ENCODE measurements at regions not wholly inside any gene's neighbourhood (a gene's known extent, or its start where the extent isn't known, plus 50 kb on each side); places are given as distances from the start of the nearest gene placed in this dataset.
A peak's percentile ranks its signal among the peaks of the same experiment; 100 is the strongest.
"Not testable (repeated sequence)": the region's sequence is repeated elsewhere in the genome, so short reads cannot be mapped to it uniquely, and the experiment has no call there.

- no peak overlapping the region for H2AFZ ChIP-seq (ENCODE audit: low read length)
- no peak overlapping the region for H3K4me2 ChIP-seq (ENCODE audit: low read depth, low read length, poor library complexity, severe bottlenecking)
- H3K4me3 ChIP-seq (ENCODE audit: low read length), result no peak overlapping the region
- no peak overlapping the region for H3K27ac ChIP-seq (ENCODE audit: low read length)
- H3K27me3 ChIP-seq (ENCODE audit: low read length), result no peaks in the 10 kb centered on the region
- no peaks in the 10 kb centered on the region for H3K9me2 ChIP-seq (replicated peaks; ENCODE audit: insufficient read depth, low read length)
- H3K36me3 ChIP-seq (ENCODE audit: insufficient read depth, low read length), result no peaks in the 10 kb centered on the region
- DNase-seq, result no peak
- H3K79me2 ChIP-seq (ENCODE audit: low read length), result no peaks in the 10 kb centered on the region
- H3K9me3 ChIP-seq (ENCODE audit: low read length), result no peaks in the 10 kb centered on the region
- H3K9ac ChIP-seq (ENCODE audit: low read length), result no peak overlapping the region
- no peaks in the 10 kb centered on the region for H4K20me1 ChIP-seq (ENCODE audit: insufficient read depth, low read depth, low read length)
- peaks cover 9% of the 10 kb centered on the region for H3K4me1 ChIP-seq (ENCODE audit: low read length)
These were observed 276.7 kb upstream of the ECI2 start for GRCh38 chr6:4412077-4412476.

GRCh38 chr6:4407710-4408109, 272.3 kb upstream of the ECI2 start:
- not testable (repeated sequence) for H3K4me3 ChIP-seq (ENCODE audit: low read length); H3K27me3 ChIP-seq (ENCODE audit: low read length); H3K9me2 ChIP-seq (replicated peaks; ENCODE audit: insufficient read depth, low read length); H3K9ac ChIP-seq (ENCODE audit: low read length); H3K9me3 ChIP-seq (ENCODE audit: low read length); H3K27ac ChIP-seq (ENCODE audit: low read length); H3K4me2 ChIP-seq (ENCODE audit: low read depth, low read length, poor library complexity, severe bottlenecking); H3K36me3 ChIP-seq (ENCODE audit: insufficient read depth, low read length); H4K20me1 ChIP-seq (ENCODE audit: insufficient read depth, low read depth, low read length); H3K79me2 ChIP-seq (ENCODE audit: low read length); H2AFZ ChIP-seq (ENCODE audit: low read length)
- H3K4me1 ChIP-seq (ENCODE audit: low read length), result peaks cover 13% of the 10 kb centered on the region
- DNase-seq, result peak; percentile 80

GRCh38 chr6:4405621-4406212, 270.3 kb upstream of the ECI2 start:
- Histone ChIP-seq H4K20me1 (ENCODE audit: insufficient read depth, low read depth, low read length) (no peaks in the 10 kb centered on the region), H3K4me2 (ENCODE audit: low read depth, low read length, poor library complexity, severe bottlenecking) (no peak overlapping the region), H3K9ac (ENCODE audit: low read length) (no peak overlapping the region), H3K9me3 (ENCODE audit: low read length) (no peaks in the 10 kb centered on the region), H2AFZ (ENCODE audit: low read length) (no peak overlapping the region), H3K79me2 (ENCODE audit: low read length) (no peaks in the 10 kb centered on the region), H3K4me3 (ENCODE audit: low read length) (no peak overlapping the region), H3K4me1 (ENCODE audit: low read length) (peaks cover 13% of the 10 kb centered on the region), H3K27ac (ENCODE audit: low read length) (no peak overlapping the region), H3K36me3 (ENCODE audit: insufficient read depth, low read length) (no peaks in the 10 kb centered on the region), H3K27me3 (ENCODE audit: low read length) (no peaks in the 10 kb centered on the region), H3K9me2 (replicated peaks; ENCODE audit: insufficient read depth, low read length) (no peaks in the 10 kb centered on the region)
- DNase-seq, result no peak

GRCh38 chr6:4404415-4404814, 269.0 kb upstream of the ECI2 start:
- H3K4me3 ChIP-seq (ENCODE audit: low read length), result no peak overlapping the region
- no peaks in the 10 kb centered on the region for H3K9me2 ChIP-seq (replicated peaks; ENCODE audit: insufficient read depth, low read length)
- no peak overlapping the region for H3K27ac ChIP-seq (ENCODE audit: low read length)
- no peaks in the 10 kb centered on the region for H3K79me2 ChIP-seq (ENCODE audit: low read length)
- H4K20me1 ChIP-seq (ENCODE audit: insufficient read depth, low read depth, low read length), result no peaks in the 10 kb centered on the region
- H3K4me2 ChIP-seq (ENCODE audit: low read depth, low read length, poor library complexity, severe bottlenecking), result no peak overlapping the region
- no peak overlapping the region for H3K9ac ChIP-seq (ENCODE audit: low read length)
- no peak overlapping the region for H2AFZ ChIP-seq (ENCODE audit: low read length)
- no peak for DNase-seq
- no peaks in the 10 kb centered on the region for H3K9me3 ChIP-seq (ENCODE audit: low read length)
- peaks cover 13% of the 10 kb centered on the region for H3K4me1 ChIP-seq (ENCODE audit: low read length)
- H3K27me3 ChIP-seq (ENCODE audit: low read length), result no peaks in the 10 kb centered on the region
- no peaks in the 10 kb centered on the region for H3K36me3 ChIP-seq (ENCODE audit: insufficient read depth, low read length)

GRCh38 chr6:4403828-4404227, 268.5 kb upstream of the ECI2 start:
- Histone ChIP-seq H2AFZ (ENCODE audit: low read length) (no peak overlapping the region), H3K27ac (ENCODE audit: low read length) (no peak overlapping the region), H3K9me2 (replicated peaks; ENCODE audit: insufficient read depth, low read length) (no peaks in the 10 kb centered on the region), H4K20me1 (ENCODE audit: insufficient read depth, low read depth, low read length) (no peaks in the 10 kb centered on the region), H3K4me2 (ENCODE audit: low read depth, low read length, poor library complexity, severe bottlenecking) (no peak overlapping the region), H3K36me3 (ENCODE audit: insufficient read depth, low read length) (no peaks in the 10 kb centered on the region), H3K4me1 (ENCODE audit: low read length) (peaks cover 13% of the 10 kb centered on the region), H3K79me2 (ENCODE audit: low read length) (no peaks in the 10 kb centered on the region), H3K4me3 (ENCODE audit: low read length) (no peak overlapping the region), H3K9me3 (ENCODE audit: low read length) (no peaks in the 10 kb centered on the region), H3K27me3 (ENCODE audit: low read length) (no peaks in the 10 kb centered on the region), H3K9ac (ENCODE audit: low read length) (no peak overlapping the region)
- no peak for DNase-seq

GRCh38 chr6:4403023-4403752, 267.8 kb upstream of the ECI2 start:
- Histone ChIP-seq H3K4me2 (ENCODE audit: low read depth, low read length, poor library complexity, severe bottlenecking) (no peak overlapping the region), H3K9ac (ENCODE audit: low read length) (no peak overlapping the region), H3K4me3 (ENCODE audit: low read length) (no peak overlapping the region), H3K27me3 (ENCODE audit: low read length) (no peaks in the 10 kb centered on the region), H3K4me1 (ENCODE audit: low read length) (peaks cover 13% of the 10 kb centered on the region), H3K36me3 (ENCODE audit: insufficient read depth, low read length) (no peaks in the 10 kb centered on the region), H2AFZ (ENCODE audit: low read length) (no peak overlapping the region), H3K79me2 (ENCODE audit: low read length) (no peaks in the 10 kb centered on the region), H3K9me3 (ENCODE audit: low read length) (no peaks in the 10 kb centered on the region), H3K27ac (ENCODE audit: low read length) (no peak overlapping the region), H4K20me1 (ENCODE audit: insufficient read depth, low read depth, low read length) (no peaks in the 10 kb centered on the region), H3K9me2 (replicated peaks; ENCODE audit: insufficient read depth, low read length) (no peaks in the 10 kb centered on the region)
- DNase-seq, result no peak

GRCh38 chr6:4402477-4402976, 267.2 kb upstream of the ECI2 start:
- Histone ChIP-seq H3K9ac (ENCODE audit: low read length) (no peak overlapping the region), H3K4me1 (ENCODE audit: low read length) (peaks cover 8% of the 10 kb centered on the region), H3K4me3 (ENCODE audit: low read length) (no peak overlapping the region), H4K20me1 (ENCODE audit: insufficient read depth, low read depth, low read length) (no peaks in the 10 kb centered on the region), H3K9me2 (replicated peaks; ENCODE audit: insufficient read depth, low read length) (no peaks in the 10 kb centered on the region), H3K27ac (ENCODE audit: low read length) (no peak overlapping the region), H3K4me2 (ENCODE audit: low read depth, low read length, poor library complexity, severe bottlenecking) (no peak overlapping the region), H3K36me3 (ENCODE audit: insufficient read depth, low read length) (no peaks in the 10 kb centered on the region), H3K79me2 (ENCODE audit: low read length) (no peaks in the 10 kb centered on the region), H3K9me3 (ENCODE audit: low read length) (no peaks in the 10 kb centered on the region), H2AFZ (ENCODE audit: low read length) (no peak overlapping the region), H3K27me3 (ENCODE audit: low read length) (no peaks in the 10 kb centered on the region)
- no peak for DNase-seq

GRCh38 chr6:4401408-4402368, 266.3 kb upstream of the ECI2 start:
- no peaks in the 10 kb centered on the region for H4K20me1 ChIP-seq (ENCODE audit: insufficient read depth, low read depth, low read length)
- no peak overlapping the region for H3K27ac ChIP-seq (ENCODE audit: low read length)
- no peaks in the 10 kb centered on the region for H3K79me2 ChIP-seq (ENCODE audit: low read length)
- no peaks in the 10 kb centered on the region; the same call in 1 of the 2 replicates for H3K4me1 ChIP-seq (ENCODE audit: low read length)
- no peak overlapping the region for H2AFZ ChIP-seq (ENCODE audit: low read length)
- no peaks in the 10 kb centered on the region for H3K27me3 ChIP-seq (ENCODE audit: low read length)
- no peaks in the 10 kb centered on the region for H3K9me3 ChIP-seq (ENCODE audit: low read length)
- no peaks in the 10 kb centered on the region for H3K9me2 ChIP-seq (replicated peaks; ENCODE audit: insufficient read depth, low read length)
- no peaks in the 10 kb centered on the region for H3K36me3 ChIP-seq (ENCODE audit: insufficient read depth, low read length)
- no peak overlapping the region for H3K4me2 ChIP-seq (ENCODE audit: low read depth, low read length, poor library complexity, severe bottlenecking)
- H3K4me3 ChIP-seq (ENCODE audit: low read length), result no peak overlapping the region
- DNase-seq, result no peak
- no peak overlapping the region for H3K9ac ChIP-seq (ENCODE audit: low read length)
